Keratinocyte (primary cell): ENCODE measurements at regions not wholly inside any gene's neighbourhood (a gene's known extent, or its start where the extent isn't known, plus 50 kb on each side); places are given as distances from the start of the nearest gene placed in this dataset.

Experiments
- DNase-seq: peaks from one replicate; pipeline ENCODE4 v3.0.0-alpha.2; 2011; ENCODE audit warnings: low read depth, missing footprints, low spot score
- FAIRE-seq: peaks from 2 replicates; lab custom pipeline; 2011; peaks lifted over from hg19 to GRCh38; lab: Jason Lieb, UNC
- H2AFZ ChIP-seq: 2 replicates; pipeline ENCODE4 v1.6.0; 2012; ENCODE audit warnings: low read length, control low read depth, inconsistent platforms; ENCODE audit not compliant: control insufficient read depth
- H3K27ac ChIP-seq: 2 replicates; pipeline ENCODE4 v1.5.1; 2011; ENCODE audit warnings: low read length; ENCODE audit not compliant: control insufficient read depth, insufficient read depth
- H3K27me3 ChIP-seq: 3 replicates; pipeline ENCODE4 v1.6.0; 2011; ENCODE audit warnings: low read length; ENCODE audit not compliant: control insufficient read depth, insufficient read depth; ENCODE audit errors: extremely low read depth
- H3K36me3 ChIP-seq, 2 experiments: 2 replicates in 1 of 2; 3 replicates in 1 of 2; pipeline ENCODE4 v1.5.1; 2011; ENCODE audit warnings: low read length in 2 of 2, mild to moderate bottlenecking in 1 of 2; ENCODE audit not compliant: control insufficient read depth in 2 of 2, insufficient read depth in 2 of 2; ENCODE audit errors: extremely low read depth in 1 of 2
- H3K4me1 ChIP-seq: 3 replicates; pipeline ENCODE4 v1.5.1; 2011; ENCODE audit warnings: low read length; ENCODE audit not compliant: control insufficient read depth, insufficient read depth; ENCODE audit errors: extremely low read depth
- H3K4me2 ChIP-seq: 3 replicates; pipeline ENCODE4 v1.6.0; 2011; ENCODE audit warnings: low read depth, low read length; ENCODE audit not compliant: control insufficient read depth, insufficient read depth; ENCODE audit errors: extremely low read depth
- H3K4me3 ChIP-seq, 3 experiments: fragments of 200-600 bp in 1 of 3; sonication (generic) in 1 of 3; 2 replicates in 2 of 3; 3 replicates in 1 of 3; pipeline ENCODE4 v1.5.1; 2011 to 2016; ENCODE audit warnings: low read length in 3 of 3, mild to moderate bottlenecking in 3 of 3, control low read depth in 2 of 3, inconsistent platforms in 1 of 3, low read depth in 1 of 3, mixed read lengths in 1 of 3, mixed run types in 1 of 3, moderate library complexity in 1 of 3; ENCODE audit not compliant: control insufficient read depth in 2 of 3, insufficient read depth in 2 of 3; ENCODE audit errors: extremely low read depth in 1 of 3
- H3K79me2 ChIP-seq: 2 replicates; pipeline ENCODE4 v1.6.0; 2012; ENCODE audit warnings: low read length; ENCODE audit not compliant: control insufficient read depth, insufficient read depth
- H3K9ac ChIP-seq: 3 replicates; pipeline ENCODE4 v1.6.0; 2011; ENCODE audit warnings: low read length; ENCODE audit not compliant: control insufficient read depth, insufficient read depth; ENCODE audit errors: extremely low read depth
- H3K9me1 ChIP-seq: 3 replicates; pipeline ENCODE4 v1.6.0; 2011; ENCODE audit warnings: low read length; ENCODE audit not compliant: control insufficient read depth, insufficient read depth; ENCODE audit errors: extremely low read depth
- H3K9me3 ChIP-seq: 2 replicates; pipeline ENCODE4 v1.5.1; 2012; ENCODE audit warnings: low read depth, low read length; ENCODE audit not compliant: control insufficient read depth
- H4K20me1 ChIP-seq: 3 replicates; pipeline ENCODE4 v1.6.0; 2011; ENCODE audit warnings: low read length; ENCODE audit not compliant: control insufficient read depth, insufficient read depth; ENCODE audit errors: extremely low read depth
- EZH2 ChIP-seq: IDR thresholded peaks from one replicate; pipeline ENCODE4 v1.6.1; 2012; ENCODE audit warnings: inconsistent platforms, mild to moderate bottlenecking, low read length, moderate library complexity
- dilution Hi-C: fragments of 300-500 bp; cut with MboI; formaldehyde crosslinking; loops from one replicate; pipeline ENCODE4 v1.7.0; 2020; ENCODE audit warnings: low sequenced_read_pairs; ENCODE audit not compliant: extremely low pct_ligation_motif_present
- TF ChIP-seq, protein P1 (sequence below), 3 experiments: IDR thresholded peaks in 1 of 3; conservative IDR thresholded peaks in 1 of 3; optimal IDR thresholded peaks in 1 of 3; 2 replicates in 2 of 3; 3 replicates in 1 of 3; pipeline versions ENCODE3 to v1.5.1; 2011; ENCODE audit warnings: low read length in 3 of 3, mild to moderate bottlenecking in 3 of 3, moderate library complexity in 2 of 3, control low read depth in 1 of 3, inconsistent platforms in 1 of 3; ENCODE audit not compliant: insufficient read depth in 2 of 3; ENCODE audit errors: extremely low read depth in 1 of 3

DNA sequence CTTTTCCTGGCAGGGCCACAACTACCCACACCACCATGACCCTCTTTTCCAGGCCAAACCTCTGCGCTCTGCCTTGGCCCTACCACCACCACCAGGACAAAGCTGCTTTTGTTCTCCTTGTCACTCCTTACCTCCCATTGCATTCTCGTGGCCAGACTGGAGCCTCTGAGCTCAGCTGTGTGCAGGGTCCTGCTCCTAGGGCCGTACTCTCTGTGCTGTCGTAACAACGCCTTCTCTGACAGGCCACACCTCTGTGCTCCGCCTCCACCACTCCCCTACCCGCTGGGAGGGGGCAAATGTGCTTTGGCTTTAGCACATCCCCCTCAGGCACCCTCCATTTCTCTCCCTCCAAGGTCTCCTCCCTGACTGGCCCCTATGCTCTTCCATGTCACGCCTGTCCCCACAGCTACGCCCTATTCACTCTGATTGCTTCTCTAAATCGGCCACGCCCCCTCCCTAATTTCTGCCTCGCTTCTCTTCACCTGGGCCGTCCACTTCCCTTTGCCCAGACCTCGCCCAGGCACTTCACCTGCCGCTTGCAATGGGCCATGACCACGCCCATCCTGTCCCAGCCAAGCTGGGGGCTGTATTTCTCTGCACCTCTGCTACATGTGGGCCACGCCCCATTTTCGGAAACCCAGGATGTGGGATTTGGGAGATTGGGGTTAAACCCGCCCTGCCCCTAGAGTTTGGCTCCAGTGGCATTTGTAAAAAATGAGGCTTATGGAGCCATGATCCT, 472.3 kb downstream of the KLF12 start:
- DNase-seq, result no peak
- TF ChIP-seq, protein P1, sequence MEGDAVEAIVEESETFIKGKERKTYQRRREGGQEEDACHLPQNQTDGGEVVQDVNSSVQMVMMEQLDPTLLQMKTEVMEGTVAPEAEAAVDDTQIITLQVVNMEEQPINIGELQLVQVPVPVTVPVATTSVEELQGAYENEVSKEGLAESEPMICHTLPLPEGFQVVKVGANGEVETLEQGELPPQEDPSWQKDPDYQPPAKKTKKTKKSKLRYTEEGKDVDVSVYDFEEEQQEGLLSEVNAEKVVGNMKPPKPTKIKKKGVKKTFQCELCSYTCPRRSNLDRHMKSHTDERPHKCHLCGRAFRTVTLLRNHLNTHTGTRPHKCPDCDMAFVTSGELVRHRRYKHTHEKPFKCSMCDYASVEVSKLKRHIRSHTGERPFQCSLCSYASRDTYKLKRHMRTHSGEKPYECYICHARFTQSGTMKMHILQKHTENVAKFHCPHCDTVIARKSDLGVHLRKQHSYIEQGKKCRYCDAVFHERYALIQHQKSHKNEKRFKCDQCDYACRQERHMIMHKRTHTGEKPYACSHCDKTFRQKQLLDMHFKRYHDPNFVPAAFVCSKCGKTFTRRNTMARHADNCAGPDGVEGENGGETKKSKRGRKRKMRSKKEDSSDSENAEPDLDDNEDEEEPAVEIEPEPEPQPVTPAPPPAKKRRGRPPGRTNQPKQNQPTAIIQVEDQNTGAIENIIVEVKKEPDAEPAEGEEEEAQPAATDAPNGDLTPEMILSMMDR (optimal IDR thresholded peaks at IDR 0.05 in 1 of 3, IDR thresholded peaks at IDR 0.05 in 1 of 3, conservative IDR thresholded peaks at IDR 0.05 in 1 of 3; ENCODE audit: extremely low read depth in 1 of 3, insufficient read depth in 2 of 3, low read length in 3 of 3), result no peak
- TF ChIP-seq EZH2, result no peak
- Histone ChIP-seq H3K4me1 (no peaks in the 10 kb centered on the region), H3K79me2 (no peaks in the 10 kb centered on the region), H3K4me2 (no peak overlapping the region), H2AFZ (no peak overlapping the region), H3K27ac (no peak overlapping the region), H3K9me3 (peaks cover 11% of the 10 kb centered on the region), H4K20me1 (no peaks in the 10 kb centered on the region), H3K9ac (no peak overlapping the region), H3K36me3 (no peaks in the 10 kb centered on the region), H3K27me3 (no peaks in the 10 kb centered on the region), H3K9me1 (no peaks in the 10 kb centered on the region), H3K4me3 (no peak overlapping the region)
- no peak for FAIRE-seq
- dilution Hi-C loops, result no loop called here

DNA sequence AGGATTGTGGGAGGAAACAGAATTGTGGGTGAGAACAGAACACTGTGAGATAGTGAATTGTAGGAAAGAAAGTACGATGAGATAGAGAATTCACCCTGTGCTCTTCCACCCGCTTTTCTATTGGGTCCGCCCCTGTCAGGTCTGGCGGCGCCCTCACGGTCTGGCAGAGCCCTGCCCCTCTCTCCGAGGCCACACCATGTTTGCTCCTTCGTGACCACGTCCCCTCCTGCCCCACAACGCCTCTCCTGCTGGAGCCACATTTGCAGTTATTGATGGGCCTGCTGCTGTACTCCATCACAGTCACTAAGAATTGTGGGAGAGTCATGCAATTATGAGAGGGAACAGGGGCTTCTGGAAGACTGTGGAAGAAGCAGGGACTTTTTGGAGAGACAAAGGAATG, 473.1 kb downstream of the KLF12 start:
- Histone ChIP-seq H3K4me2 (no peak overlapping the region), H3K4me3 (no peak overlapping the region), H3K27me3 (no peaks in the 10 kb centered on the region), H4K20me1 (no peaks in the 10 kb centered on the region), H3K9me1 (no peaks in the 10 kb centered on the region), H3K36me3 (no peaks in the 10 kb centered on the region), H3K27ac (no peak overlapping the region), H3K4me1 (peaks cover 5% of the 10 kb centered on the region), H2AFZ (no peak overlapping the region), H3K9ac (no peak overlapping the region), H3K79me2 (no peaks in the 10 kb centered on the region), H3K9me3 (peaks cover 11% of the 10 kb centered on the region)
- no peak for FAIRE-seq
- TF ChIP-seq, protein P1 (optimal IDR thresholded peaks at IDR 0.05 in 1 of 3, IDR thresholded peaks at IDR 0.05 in 1 of 3, conservative IDR thresholded peaks at IDR 0.05 in 1 of 3; ENCODE audit: extremely low read depth in 1 of 3, insufficient read depth in 2 of 3, low read length in 3 of 3), result no peak
- TF ChIP-seq EZH2, result no peak
- dilution Hi-C loops, result no loop called here
- DNase-seq, result no peak
